GM10266 (cell line): ENCODE measurements at regions not wholly inside any gene's neighbourhood (a gene's known extent, or its start where the extent isn't known, plus 50 kb on each side); places are given as distances from the start of the nearest gene placed in this dataset.

Experiments used
- DNase-seq: peaks from one replicate; pipeline ENCODE4 v3.0.0; 2012; ENCODE audit errors: extremely low spot score
- CTCF ChIP-seq: IDR thresholded peaks from 2 replicates; pipeline ENCODE4 v1.5.1; 2012; ENCODE audit warnings: mild to moderate bottlenecking, low read depth; ENCODE audit not compliant: control insufficient read depth, insufficient read depth; ENCODE audit errors: missing control alignments

GRCh38 chr12:132433641-132434395, 56.1 kb upstream of the FBRSL1 start:
- no peak for DNase-seq
- no peak for TF ChIP-seq CTCF

GRCh38 chr12:132432721-132433577, 57.0 kb upstream of the FBRSL1 start:
- DNase-seq, result no peak
- TF ChIP-seq CTCF, result no peak

GRCh38 chr12:132432126-132432705, 57.7 kb upstream of the FBRSL1 start:
- DNase-seq, result no peak
- no peak for TF ChIP-seq CTCF

- no peak for TF ChIP-seq CTCF
- no peak for DNase-seq
These were observed 58.8 kb upstream of the FBRSL1 start for GRCh38 chr12:132430838-132431774.

GRCh38 chr12:132429946-132430643, 59.9 kb upstream of the FBRSL1 start:
- DNase-seq, result peak; percentile 85
- no peak for TF ChIP-seq CTCF

- no peak for DNase-seq
These were observed 60.4 kb upstream of the FBRSL1 start for GRCh38 chr12:132429602-132429945.

More at GRCh38 chr12:132429602-132429945, 60.4 kb upstream of the FBRSL1 start:
- no peak for TF ChIP-seq CTCF
